GM21576 (cell line): ENCODE measurements at regions not wholly inside any gene's neighbourhood (a gene's known extent, or its start where the extent isn't known, plus 50 kb on each side); places are given as distances from the start of the nearest gene placed in this dataset.
"Not testable (repeated sequence)": the region's sequence is repeated elsewhere in the genome, so short reads cannot be mapped to it uniquely, and the experiment has no call there.

Source experiments
- ATAC-seq: cut with Tn5 transposase; IDR thresholded peaks from one replicate; pipeline ENCODE4 v1.9.1; 2021; ENCODE audit warnings: mild to moderate bottlenecking, moderate library complexity; ENCODE audit not compliant: unreplicated experiment

- ATAC-seq: no peak
Observed at GRCh38 chr16:46519063-46519462, 102.1 kb downstream of the SHCBP1 start.

GRCh38 chr16:46496701-46497100 lies 124.5 kb downstream of the SHCBP1 start:
- ATAC-seq: no peak

GRCh38 chr16:46482895-46483294 lies 138.3 kb downstream of the SHCBP1 start:
- ATAC-seq: no peak

GRCh38 chr16:46466239-46466638 lies 154.9 kb downstream of the SHCBP1 start:
- ATAC-seq: no peak

- ATAC-seq: not testable (repeated sequence)
Observed at GRCh38 chr16:46454801-46455200, 166.4 kb downstream of the SHCBP1 start.

- ATAC-seq: no peak
Observed at GRCh38 chr16:46428108-46429061, 192.8 kb downstream of the SHCBP1 start.

- no peak for ATAC-seq
Observed at GRCh38 chr16:46427340-46428107, 193.7 kb downstream of the SHCBP1 start.

- no peak for ATAC-seq
Observed at GRCh38 chr16:46426336-46426735, 194.8 kb downstream of the SHCBP1 start.

- ATAC-seq: no peak
Observed at GRCh38 chr16:46404028-46404427, 217.2 kb downstream of the SHCBP1 start.

GRCh38 chr16:46398559-46398958 lies 222.6 kb downstream of the SHCBP1 start:
- not testable (repeated sequence) for ATAC-seq

GRCh38 chr16:46396883-46397270 lies 224.3 kb downstream of the SHCBP1 start:
- not testable (repeated sequence) for ATAC-seq

GRCh38 chr16:46396131-46396882 lies 224.9 kb downstream of the SHCBP1 start:
- not testable (repeated sequence) for ATAC-seq

GRCh38 chr16:46395391-46395921 lies 225.7 kb downstream of the SHCBP1 start:
- ATAC-seq: not testable (repeated sequence)

GRCh38 chr16:46394963-46395362 lies 226.2 kb downstream of the SHCBP1 start:
- ATAC-seq: not testable (repeated sequence)

GRCh38 chr16:46394149-46394548 lies 227.0 kb downstream of the SHCBP1 start:
- not testable (repeated sequence) for ATAC-seq

GRCh38 chr16:46392930-46393722 lies 228.1 kb downstream of the SHCBP1 start:
- not testable (repeated sequence) for ATAC-seq

GRCh38 chr16:46390660-46391462 lies 230.3 kb downstream of the SHCBP1 start:
- not testable (repeated sequence) for ATAC-seq

GRCh38 chr16:46389561-46390041 lies 231.6 kb downstream of the SHCBP1 start:
- not testable (repeated sequence) for ATAC-seq

- not testable (repeated sequence) for ATAC-seq
Observed at GRCh38 chr16:46388939-46389491, 232.2 kb downstream of the SHCBP1 start.
